LNCAP (cell line): ENCODE measurements at regions not wholly inside any gene's neighbourhood (a gene's known extent, or its start where the extent isn't known, plus 50 kb on each side); places are given as distances from the start of the nearest gene placed in this dataset.
A peak's percentile ranks its signal among the peaks of the same experiment; 100 is the strongest.

Source experiments
- CTCF ChIP-seq: fragments of 450-650 bp; IDR thresholded peaks from 2 replicates; pipeline ENCODE4 v1.5.1; 2017; ENCODE audit warnings: mild to moderate bottlenecking

- no peak for TF ChIP-seq CTCF
Observed at GRCh38 chr2:222043897-222044296, 254.9 kb downstream of the PAX3 start.

- TF ChIP-seq CTCF = no peak
Observed at GRCh38 chr2:222042666-222043065, 256.1 kb downstream of the PAX3 start.

GRCh38 chr2:222040333-222040732 lies 258.5 kb downstream of the PAX3 start:
- no peak for TF ChIP-seq CTCF

- TF ChIP-seq CTCF = no peak
Observed at GRCh38 chr2:222039821-222040220, 259.0 kb downstream of the PAX3 start.

DNA sequence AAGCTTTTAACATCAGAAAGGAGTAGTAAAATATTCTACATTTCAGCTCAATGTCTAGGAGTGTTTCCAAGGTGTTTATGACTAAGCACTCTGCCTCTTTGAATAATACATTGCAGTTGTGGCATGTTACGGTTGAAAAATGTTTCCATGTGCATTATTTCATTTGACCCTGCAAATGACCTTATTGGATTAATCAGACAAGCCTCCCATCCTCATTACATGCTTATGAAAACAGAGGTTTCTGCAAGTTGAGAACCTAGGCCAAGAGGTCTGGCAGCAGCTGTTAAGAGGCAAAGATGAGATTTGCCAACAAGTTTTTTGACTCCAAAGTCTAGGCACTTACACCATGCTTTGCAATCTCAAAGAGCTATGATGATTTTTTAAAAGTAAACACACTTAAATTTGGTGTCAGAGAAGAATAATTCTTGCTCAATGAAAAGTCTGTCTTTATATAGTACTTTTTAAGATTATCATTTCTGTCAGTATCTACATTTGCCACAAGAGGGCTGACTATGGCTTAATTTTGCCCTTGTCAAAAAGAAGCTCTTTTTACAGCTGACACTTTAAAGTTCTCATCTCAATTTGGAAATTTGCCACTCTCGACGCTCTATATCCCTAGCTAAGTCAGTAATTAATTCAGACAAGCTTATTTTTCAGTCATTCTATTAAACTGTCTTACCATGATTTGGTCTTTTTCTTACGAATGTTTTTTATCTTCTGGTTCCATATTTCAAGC lies 260.6 kb downstream of the PAX3 start:
- peak; percentile 55; the same call in 1 of the 2 replicates for TF ChIP-seq CTCF

DNA sequence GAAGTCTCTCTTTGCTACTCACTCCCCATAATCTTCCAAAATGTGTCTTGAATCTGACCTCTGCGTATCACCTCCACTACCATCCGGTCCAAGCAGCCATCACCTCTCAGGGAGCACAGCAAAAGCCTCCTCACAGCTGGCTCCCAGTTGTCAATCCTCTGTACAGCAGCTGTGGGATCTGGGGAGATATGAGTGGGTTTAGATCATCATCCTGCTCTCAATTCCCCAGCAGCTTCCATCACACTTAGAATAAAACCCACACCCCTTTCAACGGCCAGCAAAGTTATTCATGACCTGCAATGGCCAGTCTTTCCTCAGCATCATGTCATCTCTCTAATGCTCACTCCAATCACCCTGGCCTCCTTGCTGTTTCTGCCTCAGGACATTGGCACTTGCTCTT lies 261.6 kb downstream of the PAX3 start:
- no peak for TF ChIP-seq CTCF

DNA sequence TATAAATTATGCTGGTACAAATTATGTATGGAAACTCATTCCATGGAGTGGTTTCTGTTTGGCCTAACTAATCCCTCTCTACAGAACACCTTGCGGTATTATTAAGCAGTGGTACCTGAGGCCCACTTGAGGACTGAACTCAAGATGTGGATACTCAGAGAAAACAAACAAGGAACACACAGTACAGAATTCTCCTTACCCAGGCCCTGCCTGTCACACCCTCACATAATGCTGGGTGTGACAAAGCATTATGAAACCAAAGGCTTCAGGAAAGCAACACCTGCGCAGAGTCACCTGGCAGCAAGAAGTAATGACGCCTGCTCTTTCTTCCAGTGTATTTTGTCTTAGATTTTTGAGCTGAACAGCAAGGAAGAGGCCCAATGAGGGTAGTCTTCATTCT lies 264.7 kb downstream of the PAX3 start:
- no peak for TF ChIP-seq CTCF

GRCh38 chr2:222033541-222033940 lies 265.3 kb downstream of the PAX3 start:
- TF ChIP-seq CTCF = no peak
